Stimulated activated CD4-positive, alpha-beta T cell treated with anti-CD3 and anti-CD28 coated beads, Interleukin-2, amount 100 ng/mL, for 4 hours (primary cell): ENCODE measurements at regions not wholly inside any gene's neighbourhood (a gene's known extent, or its start where the extent isn't known, plus 50 kb on each side); places are given as distances from the start of the nearest gene placed in this dataset.

ENCODE experiments used
- DNase-seq: peaks from one replicate; pipeline ENCODE4 v3.0.0-alpha.2; 2020; ENCODE audit warnings: low read depth

DNA sequence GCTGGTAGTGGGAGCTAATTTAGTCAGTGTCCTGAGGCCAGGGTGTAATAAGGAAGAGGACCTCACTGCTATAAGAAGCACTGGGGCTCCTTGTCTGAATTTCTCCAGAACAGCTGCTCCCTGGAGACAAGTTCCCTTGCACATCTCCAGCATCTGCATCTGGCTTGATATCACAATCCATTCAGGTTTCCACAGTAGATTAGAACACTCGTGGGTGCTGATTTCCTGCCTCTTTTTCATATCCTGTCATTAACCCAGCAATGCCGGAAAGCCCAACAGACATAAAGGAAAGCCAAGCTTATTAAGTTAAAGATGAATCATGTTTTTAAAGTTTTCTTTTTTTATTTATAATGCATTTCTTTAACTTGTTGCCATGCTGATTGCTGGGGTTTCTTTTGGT lies 232.3 kb upstream of the WWC1 start:
- DNase-seq: no peak

DNA sequence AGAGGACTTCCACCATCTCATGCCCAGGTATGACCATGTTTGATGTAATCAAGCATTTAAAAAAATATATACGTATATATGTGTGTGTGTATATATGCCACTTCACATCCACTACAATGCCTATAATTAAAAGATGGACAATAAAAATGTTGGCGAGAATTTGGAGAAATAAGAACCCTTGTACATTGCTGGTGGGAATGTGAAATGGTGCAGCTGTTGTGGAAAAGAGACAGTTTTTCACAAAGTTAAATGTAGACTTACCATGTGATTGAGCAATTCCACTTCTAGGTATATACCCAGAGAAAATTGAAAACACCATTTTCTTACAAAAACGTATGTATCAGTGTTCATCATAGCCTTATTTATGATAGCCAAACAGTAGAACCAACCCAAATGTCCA lies 229.2 kb upstream of the WWC1 start:
- no peak for DNase-seq

DNA sequence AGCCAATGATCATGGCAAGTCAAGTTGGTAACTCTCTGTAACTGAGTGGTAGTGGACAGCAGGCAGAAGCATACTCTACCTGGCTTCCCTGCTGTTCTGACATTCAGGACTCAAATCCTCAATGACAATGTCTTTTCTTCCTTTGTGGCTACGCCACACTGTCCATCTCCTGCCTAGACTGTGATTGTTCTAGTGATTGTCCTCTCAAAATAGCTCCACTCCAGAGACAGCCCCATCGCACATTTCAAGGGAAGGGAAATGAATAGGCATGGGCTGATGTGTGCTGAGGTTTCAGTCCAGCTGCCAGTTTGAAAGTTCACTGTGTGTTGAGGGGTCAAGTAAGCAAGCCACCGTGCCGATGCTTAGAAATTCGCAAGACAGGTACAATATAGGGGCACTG lies 227.0 kb upstream of the WWC1 start:
- no peak for DNase-seq

DNA sequence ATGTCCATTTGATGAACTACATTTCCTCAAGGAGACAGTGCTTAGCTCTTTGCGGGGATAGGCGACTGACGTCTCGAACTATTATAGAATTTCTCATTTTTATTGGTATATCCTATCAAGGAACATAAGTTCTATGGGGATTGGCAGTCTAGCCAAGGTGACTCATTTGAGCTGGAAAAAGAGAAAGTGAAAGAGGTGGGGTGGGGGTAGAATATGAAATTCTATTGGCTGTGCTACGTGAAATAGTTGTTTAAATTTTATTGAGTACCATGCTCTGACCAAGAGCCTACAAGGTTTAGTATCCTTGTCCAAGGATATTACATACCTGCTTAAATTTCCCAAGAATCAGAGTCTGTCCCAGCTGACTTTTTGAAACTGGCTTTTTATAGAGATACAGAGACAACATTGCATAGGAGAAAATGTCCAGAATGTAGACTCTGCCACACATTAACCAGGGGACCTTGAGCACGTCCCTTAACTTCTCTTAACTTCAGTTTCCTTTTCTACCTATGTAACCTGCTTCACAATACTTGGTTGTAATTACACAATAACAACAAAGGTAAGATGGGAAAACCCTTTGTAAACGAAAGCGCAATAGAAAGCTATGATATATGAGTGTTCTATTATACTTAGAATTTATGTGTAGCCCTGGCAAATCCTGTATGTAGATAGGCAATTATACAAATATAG lies 226.4 kb upstream of the WWC1 start:
- DNase-seq: no peak

DNA sequence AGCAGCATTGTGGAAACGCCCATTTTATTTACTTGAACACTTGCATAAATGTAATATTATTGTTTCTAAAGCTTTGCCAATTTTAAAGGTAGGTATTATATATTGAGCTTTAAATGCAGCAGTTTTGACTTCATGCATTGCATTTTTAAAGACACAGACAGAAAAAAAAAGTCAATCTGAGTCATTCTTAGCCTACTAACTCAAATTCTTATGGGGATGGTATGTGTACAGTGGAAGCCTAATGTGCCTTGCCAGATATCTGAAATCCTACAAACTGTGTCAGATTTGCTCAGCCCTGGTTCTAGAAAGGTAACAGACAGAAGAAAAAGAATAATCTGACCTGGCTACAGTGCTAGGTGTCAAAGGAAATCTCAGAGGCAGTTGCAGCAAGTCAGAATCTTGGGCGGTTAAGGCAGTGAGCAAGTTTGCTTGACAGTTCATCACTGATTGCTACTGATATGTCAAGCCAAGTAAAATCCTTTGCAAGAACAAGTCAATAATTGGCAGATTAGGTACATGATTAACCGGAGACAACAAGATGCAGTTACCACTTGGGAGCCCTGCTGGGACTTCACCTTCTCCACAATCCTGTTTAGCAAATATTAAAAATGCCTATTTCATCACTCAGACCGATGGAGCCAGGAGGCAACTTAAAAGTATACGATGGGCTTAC lies 224.8 kb upstream of the WWC1 start:
- DNase-seq: no peak

DNA sequence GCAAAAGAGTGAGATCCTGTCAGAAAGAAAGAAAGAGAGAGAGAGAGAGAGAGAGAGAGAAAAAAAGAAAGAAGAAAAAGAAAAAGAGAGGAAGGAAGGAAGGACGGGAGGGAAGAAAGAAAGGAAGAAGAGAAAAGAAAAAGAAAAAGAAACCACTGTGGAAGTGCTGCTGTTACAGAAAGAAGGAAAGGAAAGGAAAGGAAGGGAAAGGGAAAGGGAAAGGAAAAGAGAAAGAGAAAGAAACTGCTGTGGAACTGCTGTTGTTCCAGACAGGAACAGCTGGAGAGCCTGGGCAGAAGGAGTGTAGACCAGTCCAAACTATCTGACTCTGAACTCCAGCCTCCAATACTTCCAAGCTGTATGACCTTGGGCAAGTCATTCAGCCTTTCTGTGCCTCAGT lies 220.7 kb upstream of the WWC1 start:
- DNase-seq: no peak

DNA sequence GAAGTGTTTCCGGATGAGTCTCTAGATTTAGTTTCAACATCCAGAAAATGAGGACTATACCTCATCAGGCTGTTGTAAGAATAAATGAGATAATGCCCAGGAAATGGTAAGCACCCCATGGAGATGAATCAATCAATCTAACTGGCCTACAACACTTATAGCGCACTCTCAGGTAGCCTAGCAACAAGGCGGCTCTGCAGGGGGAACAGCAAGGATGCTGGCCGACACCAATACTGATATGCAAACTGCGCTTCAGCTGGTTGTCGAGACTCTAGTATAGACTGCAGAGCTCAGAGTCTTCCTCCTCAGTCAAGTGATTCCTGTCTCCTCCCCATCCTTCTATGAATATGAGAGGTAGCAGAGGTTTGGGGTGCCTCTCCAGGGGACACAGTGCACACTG lies 218.8 kb upstream of the WWC1 start:
- no peak for DNase-seq

DNA sequence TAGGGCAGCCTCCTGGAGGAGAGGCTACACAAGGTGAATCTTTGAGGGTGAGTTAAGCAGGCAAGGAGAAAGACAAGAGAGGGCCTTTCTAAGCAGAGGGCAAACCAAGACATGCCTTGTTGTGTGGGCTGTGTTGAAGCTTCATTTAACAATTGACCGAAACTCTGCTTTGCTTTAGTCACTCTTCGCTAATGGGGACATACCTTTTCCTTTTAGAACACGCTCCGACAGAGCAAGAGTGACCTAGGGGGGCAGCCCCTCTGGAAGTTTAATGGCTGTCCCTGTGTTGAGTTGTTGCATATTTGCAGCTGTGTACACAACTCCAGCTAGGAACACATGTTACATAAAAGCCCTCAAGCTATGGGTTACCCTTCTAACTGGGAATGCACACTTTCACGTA lies 218.1 kb upstream of the WWC1 start:
- no peak for DNase-seq

DNA sequence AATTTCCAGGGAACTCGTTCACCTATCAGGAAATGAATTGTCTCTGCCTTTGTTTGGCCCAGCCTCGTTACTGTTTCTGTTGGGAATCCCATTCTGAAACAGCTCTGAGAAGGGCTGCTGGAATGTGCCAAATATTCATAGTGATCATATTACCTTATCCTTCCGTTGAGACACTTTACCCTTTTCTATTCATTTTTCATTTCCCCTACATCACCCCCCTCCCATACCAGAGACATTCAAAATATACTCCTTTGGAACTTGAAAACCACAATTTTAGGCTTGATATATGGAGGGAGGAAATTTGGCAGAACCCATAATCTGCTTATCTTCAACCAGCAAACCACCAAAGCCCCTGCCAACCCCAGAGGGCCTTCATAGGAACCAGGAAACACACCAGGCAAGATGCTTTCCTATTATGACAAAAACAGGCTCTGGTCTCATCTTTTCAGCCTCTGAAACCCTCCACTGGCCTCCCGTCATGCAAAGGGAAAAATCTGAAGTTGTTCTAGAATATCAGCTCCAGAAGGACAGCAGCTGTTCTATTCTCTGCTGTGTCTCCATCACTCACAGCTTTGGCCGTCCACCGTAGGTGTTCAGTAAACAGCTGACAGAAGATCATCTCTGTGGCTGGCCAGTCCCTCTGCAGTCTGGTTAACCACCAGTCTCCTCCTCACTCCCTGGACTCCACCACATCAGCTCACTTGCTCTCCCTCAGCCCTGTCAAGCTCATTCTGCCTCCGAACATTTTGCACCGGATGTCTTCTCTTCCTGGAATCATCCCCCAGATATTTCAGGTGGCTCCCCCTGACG lies 217.2 kb upstream of the WWC1 start:
- DNase-seq: no peak

DNA sequence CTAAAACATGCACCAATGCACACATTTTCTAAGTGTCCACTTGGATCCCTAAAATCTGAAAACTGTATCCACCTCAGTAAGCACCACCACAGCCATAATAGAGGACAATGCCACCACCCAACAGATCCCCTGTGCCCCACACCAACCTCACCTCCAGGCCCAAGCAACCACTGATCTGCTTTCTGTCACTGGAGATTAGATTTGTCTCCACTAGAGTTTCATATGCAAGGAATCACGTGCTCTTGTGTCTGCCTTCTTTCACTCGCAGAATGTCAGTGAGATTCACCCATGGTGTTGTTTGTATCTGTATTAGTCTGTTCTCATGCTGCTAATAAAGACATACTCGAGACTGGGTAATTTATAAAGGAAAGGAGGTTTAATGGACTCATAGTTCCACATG lies 216.1 kb upstream of the WWC1 start:
- no peak for DNase-seq

DNA sequence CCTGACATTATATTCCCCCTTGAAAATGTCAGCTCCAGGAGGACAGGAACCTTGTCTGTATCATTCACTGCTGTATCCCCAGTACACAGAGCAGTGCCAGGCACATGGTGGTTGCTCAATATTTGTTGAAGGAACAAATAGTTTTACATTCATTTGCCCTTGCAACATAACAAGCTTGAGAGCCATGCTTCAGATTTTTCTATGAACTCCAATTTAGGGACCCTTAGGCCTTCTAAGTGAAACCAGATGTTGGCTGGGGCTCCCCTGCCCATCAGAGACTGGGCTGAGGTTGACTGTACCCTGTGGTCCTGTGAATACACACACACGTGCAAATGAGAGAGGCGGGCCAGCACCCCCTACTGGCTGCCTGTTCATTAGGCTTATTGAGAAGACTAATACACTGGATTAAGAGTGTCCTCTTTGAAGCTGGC lies 214.9 kb upstream of the WWC1 start:
- DNase-seq: no peak

DNA sequence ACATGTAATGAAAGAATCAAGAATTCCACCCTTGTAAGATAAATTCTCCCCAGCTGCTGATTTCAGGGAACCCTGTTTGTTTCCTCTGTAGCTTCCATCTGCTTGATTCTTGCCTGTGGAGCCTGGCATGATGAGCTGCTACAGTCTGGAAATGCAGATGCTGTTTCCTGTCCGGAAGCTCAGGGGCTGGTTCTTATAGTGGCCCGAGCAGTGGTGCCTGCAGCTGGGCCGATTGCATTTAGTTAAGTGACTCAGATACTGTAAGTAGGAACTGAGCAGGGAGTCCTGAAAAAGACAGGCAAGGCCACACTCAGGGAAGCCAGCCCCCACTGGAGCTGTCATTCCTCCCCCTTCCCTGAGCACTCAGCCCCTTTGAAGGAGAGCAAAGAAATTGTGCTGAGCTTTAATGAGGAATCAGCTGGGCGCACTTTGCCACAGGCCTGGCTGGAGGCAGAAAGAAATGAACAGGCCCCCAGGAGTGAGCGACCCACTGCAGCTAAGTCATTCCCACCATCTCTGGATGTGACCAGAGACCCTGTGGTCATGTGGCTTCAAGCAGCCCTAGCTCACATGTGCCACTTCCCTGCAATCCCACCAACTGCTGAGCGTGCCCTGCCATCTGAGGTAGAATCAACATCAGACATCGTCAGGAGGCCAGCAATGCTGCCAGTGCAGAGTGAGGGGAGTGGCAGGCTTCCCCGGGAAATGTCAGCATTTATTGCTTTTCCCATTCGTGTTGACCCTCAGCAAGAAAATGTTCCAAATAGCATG lies 206.0 kb upstream of the WWC1 start:
- DNase-seq: no peak

DNA sequence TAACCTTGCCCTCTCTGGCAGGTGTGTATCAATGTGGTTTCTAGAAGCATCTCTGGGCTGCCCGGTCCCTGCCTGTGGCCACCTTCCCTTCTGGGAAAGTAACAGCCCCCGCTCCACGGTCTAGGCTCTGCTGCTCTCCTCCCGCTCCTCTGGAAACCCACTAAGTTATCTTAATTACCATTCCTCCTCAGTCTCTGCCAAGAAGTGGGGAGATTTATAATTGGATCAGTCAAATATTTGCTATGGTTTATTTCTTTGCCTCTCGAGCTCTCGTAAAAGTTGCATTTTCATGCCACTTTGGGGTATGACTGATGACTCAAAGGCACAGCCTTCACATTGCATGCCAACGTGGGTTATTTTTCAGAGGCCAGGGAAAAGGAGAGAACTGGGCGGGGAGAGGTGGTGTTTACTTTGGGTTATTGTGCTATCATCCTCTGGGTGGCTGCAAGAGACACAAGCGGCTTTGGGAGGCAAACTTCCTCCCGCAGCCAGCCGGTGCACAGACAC lies 205.3 kb upstream of the WWC1 start:
- no peak for DNase-seq

DNA sequence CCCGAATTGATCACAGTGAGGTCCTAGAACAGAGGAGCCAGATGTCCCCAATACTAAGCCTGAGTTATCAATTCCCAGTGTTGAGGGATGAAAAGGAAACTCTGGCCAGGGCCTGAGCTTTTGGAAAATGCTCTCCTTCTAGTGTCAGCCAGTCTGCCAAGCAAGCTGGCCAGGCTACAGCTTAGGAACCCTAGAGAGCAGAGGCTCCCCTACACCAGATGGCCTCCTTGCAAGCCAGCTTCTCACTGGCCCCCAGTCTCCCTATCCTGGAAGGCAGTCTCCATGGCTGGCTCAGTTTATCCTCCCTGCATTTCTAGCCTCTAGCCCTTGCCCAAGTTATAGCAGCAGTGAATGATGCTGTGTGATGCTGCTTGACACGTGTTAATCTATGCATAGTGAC lies 204.7 kb upstream of the WWC1 start:
- no peak for DNase-seq

DNA sequence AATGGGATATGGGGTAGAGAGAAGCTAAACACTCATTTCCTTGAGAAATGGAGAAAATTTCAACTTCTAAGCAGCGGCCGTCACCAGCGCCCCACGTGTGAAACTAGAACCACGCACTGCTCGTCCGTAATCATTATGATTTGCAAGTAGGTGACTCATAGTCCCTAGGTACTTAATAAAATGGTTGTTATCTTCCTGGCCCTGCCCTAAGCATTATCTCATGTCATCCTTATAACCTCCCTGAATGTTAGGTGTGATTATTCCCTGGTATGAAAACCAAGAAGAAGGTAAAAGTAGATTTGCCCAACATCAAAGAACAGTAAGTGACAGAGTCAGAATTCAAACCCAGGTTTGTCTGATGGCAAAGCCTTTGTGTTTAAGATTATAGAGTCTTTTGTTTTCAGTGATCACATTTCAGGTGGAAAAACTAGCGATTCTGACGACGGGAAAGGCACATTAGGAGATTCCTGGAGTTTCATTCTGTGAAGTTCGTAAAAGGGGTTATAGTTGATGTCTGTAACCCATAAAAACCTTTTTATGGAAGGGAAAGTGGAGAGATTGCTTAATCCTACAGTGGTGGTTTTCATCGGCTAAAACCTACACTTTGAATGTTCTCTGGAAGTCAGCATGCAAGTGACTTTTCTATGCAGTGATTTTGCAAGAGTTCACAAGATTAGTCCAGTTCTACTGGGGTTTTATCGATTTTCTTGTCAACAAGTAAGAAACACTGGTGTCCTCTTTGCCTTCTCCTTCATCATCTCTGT lies 202.9 kb upstream of the WWC1 start:
- no peak for DNase-seq

DNA sequence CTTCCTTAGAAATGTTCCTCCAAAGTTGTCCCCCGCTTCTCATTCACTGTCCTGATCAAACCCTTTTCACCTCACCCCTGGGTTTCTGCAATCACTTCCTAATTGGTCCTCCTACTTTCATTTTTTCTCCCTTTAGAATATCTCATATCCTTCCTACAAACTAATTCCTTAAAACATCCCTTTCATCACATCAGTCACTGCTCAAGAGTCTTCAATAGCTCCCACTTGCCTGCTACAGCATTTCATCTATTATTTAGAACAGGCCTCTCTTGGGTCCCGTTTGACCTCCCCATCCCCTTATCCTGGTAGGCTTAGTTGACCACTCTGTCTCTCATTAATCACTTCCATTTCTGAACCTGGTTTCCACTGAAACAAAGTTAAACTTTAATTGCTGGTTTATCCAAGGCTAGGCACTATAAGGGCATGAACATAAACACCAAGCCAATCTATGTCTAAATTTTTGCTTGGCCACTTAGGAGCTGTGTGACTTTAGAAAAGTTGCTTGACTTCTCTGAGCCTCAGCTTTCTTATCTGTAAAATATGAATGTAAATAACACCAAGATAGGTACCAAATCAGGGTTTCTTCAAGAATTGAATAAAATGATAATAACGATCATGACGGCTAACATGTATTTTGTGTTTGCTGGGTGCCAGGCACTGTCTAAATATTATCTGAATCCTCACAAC lies 202.1 kb upstream of the WWC1 start:
- DNase-seq: no peak

DNA sequence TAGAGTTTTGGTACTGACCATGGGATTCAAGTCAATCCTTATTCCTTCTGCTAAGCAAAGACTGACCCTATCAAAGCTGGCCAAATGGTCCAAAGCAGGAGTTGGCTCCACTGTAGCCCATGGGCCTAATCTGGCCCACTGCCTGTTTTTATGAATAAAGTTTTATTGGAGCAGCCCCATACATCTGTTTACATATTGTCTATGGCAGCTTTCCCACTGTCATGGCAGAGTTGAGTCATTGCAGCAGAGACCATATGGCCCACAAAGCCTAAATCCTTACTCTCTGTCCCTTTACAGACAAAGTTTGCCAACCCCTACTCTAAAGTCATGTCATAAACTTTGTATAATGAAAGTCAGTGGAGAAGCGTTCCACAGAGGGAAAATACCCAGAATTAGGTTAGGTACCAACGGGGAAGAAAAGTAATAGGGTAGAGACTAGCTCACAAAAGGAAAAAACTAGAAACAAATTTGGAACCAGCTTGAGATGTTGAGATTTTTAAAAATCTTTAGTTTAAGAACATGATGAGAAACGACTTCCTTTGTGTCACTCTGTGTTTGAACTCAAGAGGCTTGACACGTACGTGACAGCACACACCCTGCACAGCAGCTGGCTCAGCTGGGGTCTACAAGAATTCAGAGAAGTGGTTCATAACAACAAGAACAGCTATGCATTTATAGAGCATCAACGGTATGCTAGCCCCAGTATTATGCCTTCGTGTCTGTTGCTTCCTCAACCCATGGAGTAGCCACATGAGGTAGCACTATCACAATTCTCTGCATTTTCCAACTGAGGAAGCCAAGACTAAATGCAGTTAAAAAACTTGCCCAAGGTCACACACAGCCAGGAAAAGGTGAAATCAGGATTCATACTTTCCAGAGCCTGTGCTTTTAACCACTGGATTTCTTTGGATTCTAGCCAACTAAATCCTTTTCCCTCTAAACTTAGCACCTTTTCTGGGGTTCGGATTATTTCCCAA lies 198.9 kb upstream of the WWC1 start:
- DNase-seq: no peak

DNA sequence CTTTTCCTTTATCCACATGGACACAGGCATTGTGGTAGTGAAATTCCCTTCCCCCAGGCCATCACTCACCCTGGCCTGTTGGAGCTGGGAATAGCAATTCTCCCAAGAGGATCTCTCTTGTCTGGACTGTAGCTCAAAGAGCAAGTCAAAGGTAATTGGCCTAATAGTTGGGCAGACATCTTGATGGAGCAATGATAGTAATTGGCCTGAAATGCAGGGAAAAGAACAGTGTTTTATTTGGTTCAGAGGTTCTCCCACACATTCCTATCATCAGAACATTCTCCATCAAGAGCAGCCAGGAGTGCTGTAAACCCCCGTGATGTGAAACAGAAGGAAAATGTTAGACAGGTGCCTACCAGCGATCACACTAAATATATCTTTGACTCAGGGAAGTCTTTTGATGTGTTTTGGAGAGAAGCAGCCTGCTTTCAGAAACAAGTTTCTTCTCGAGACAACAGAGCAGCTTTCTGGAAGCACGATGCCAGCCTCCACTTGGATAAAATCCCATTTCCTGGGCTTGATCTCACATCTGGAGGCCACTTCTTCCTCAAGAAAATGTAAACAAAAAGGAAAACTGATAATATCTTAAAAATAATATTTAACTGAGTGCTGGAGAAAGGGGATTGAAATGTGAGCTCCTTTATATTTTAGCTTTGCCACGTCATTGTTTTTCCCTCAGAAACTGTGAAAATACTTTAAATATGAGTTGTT lies 198.1 kb upstream of the WWC1 start:
- no peak for DNase-seq

DNA sequence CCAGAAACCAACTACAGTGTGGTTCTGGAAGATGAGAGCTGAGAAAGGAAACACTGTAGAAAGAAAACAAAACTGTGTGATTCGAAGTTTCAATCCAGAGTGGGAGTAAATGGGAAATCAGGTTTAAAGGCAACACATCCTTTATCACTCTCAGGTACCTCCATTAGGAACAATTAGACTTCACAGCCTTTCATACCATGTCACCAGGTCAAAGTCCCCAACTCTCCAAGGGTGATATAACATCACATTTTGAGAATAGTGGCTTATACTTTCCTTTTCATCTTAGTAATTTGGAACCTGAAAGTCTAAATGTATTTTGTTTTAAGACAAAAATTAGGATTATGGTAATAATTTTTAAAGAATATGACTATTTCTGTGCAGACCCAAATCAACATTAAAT lies 194.9 kb upstream of the WWC1 start:
- DNase-seq: no peak
